ENCODE measurements at regions not wholly inside any gene's neighbourhood (a gene's known extent, or its start where the extent isn't known, plus 50 kb on each side); places are given as distances from the start of the nearest gene placed in this dataset.

DNA sequence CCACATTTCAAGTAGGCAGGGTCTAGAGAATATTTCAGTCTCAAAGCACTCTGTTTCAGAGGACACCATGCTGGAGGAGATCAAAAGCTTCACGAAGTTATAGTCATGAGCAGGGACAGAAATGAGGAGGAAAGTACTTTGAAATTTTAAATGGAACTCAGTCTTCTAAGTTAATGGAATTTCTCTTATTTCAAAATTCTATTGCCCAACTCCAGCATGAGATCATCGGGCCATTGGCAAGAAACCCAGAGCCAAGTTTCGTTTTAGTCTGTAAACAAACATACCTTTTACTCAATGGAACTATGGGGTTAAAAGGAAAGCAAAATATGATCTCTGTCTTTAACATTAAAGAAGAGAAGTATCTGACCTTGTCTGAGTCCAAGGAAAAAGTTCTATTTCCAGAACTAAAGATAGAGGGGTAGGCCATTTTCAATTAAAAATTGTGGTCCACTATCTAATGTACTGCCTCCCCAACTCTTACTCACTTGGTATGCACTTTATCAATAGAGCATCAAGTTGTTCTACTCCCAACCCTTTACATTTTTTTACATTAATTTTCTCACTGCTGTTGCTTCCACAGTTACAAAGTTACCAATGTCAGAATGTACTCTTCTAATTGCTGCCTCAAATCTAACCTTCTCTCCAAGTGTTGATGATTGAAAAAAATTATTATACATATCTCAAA is 235.3 kb upstream of the NRSN1 start:
- Histone ChIP-seq H3K27me3 (no peaks in the 10 kb centered on the region), H3K4me3 (no peak overlapping the region), H3K9me3 (no peaks in the 10 kb centered on the region), H3K27ac (no peak overlapping the region), H3K36me3 (no peaks in the 10 kb centered on the region), H3K4me1 (no peaks in the 10 kb centered on the region)
- DNase-seq (ENCODE audit: low spot score in 2 of 2) = peak in 1 of 2 donors; percentile 5
- 70 to 75% methylated on average over 3 of the region's 3 CpGs for WGBS, 2 donors
- TF ChIP-seq EP300 (IDR thresholded peaks at IDR 0.05) = no peak
- TF ChIP-seq POLR2A (IDR thresholded peaks at IDR 0.05) = no peak
- TF ChIP-seq CTCF (IDR thresholded peaks at IDR 0.05) = no peak

DNA sequence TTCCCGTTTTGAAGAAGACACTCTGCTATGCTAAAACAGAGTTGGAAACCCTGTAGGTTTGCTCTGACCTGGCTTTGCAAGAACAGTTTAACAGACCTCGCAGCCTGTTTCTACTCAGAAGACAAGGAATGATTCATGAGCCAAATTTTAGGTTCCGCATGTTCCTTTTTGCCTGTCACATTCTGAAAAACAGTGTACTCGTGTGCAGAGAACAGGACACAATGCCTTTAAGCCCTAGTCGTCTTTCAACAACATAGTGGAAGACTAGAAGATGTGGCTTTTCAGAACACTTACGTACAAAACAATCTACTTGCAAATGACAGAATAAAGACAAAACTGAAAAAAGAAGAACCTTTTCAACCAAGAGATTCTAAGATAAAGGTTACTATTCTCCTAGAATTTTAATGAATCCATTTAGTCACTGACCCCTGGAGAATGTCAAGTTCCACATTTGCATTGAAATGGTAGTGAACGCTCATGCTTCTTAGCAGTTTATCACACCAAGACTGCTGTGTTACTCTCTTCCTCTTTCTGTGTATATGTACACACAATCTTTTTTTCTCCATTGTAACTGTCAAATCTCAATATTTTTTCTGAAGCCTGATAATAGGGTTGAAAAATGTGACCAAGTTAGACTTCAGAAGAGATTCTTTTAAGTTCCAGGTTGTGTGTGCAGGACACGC is 220.7 kb upstream of the NRSN1 start:
- no peak for DNase-seq (ENCODE audit: low spot score in 2 of 2)
- TF ChIP-seq EP300 (IDR thresholded peaks at IDR 0.05) (no peak), POLR2A (IDR thresholded peaks at IDR 0.05) (no peak), CTCF (IDR thresholded peaks at IDR 0.05) (no peak)
- WGBS, 2 donors = 49 to 52% methylated on average over 8 of the region's 8 CpGs
- Histone ChIP-seq H3K27me3 (no peaks in the 10 kb centered on the region), H3K27ac (no peak overlapping the region), H3K4me1 (no peaks in the 10 kb centered on the region), H3K4me3 (no peak overlapping the region), H3K36me3 (no peaks in the 10 kb centered on the region), H3K9me3 (no peaks in the 10 kb centered on the region)

DNA sequence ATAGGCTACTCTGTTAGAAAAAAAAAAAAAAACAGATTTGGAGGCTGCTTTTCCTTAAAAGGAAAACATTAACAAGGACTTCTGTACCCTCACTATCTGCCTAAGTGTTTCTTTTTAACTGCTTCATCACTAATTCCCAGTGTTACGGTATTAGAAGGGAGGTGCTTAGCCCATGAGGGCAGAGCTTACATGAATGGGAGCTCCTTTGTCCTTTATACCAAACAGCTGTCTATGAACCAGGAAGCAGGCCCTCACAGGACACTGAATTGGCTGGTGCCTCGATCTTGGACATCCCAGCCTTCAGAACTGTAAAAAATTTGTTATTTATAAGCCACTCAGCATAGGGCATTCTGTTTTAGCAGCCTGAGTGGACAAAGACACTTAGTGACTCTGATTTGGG is 215.6 kb upstream of the NRSN1 start:
- WGBS, 2 donors = 33 to 40% methylated on average over 2 of the region's 2 CpGs
- Histone ChIP-seq H3K27ac (no peak overlapping the region), H3K4me3 (no peak overlapping the region), H3K36me3 (no peaks in the 10 kb centered on the region), H3K9me3 (no peaks in the 10 kb centered on the region), H3K4me1 (no peaks in the 10 kb centered on the region), H3K27me3 (no peaks in the 10 kb centered on the region)
- DNase-seq (ENCODE audit: low spot score in 2 of 2) = no peak
- no peak for TF ChIP-seq CTCF (IDR thresholded peaks at IDR 0.05)

DNA sequence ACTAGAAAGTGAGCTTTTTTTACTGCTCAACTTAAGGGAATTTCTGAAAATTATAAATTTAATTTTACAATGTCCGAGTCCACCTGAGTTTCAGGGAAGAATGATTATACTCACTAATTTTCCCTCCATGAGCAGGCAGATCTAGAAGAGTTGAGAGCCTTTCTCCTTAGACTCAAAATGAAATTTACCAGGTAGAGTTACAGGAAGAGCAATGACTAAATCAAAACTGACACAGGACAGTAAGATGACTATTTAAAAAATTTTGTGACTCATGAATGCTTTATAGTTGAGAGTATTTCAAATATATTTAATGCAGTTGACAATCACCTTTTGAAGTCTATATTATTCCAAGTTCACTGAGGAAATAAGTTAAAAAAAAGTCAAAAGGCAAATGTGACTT is 198.1 kb upstream of the NRSN1 start:
- Histone ChIP-seq H3K9me3 (no peaks in the 10 kb centered on the region), H3K27ac (no peak overlapping the region), H3K4me1 (no peaks in the 10 kb centered on the region), H3K4me3 (no peak overlapping the region), H3K36me3 (no peaks in the 10 kb centered on the region), H3K27me3 (no peaks in the 10 kb centered on the region)
- 91 to 93% methylated on average over 1 of the region's 1 CpG for WGBS, 2 donors
- no peak for TF ChIP-seq POLR2A (IDR thresholded peaks at IDR 0.05)
- TF ChIP-seq EP300 (IDR thresholded peaks at IDR 0.05) = no peak
- TF ChIP-seq CTCF (IDR thresholded peaks at IDR 0.05) = no peak
- no peak for DNase-seq (ENCODE audit: low spot score in 2 of 2)

DNA sequence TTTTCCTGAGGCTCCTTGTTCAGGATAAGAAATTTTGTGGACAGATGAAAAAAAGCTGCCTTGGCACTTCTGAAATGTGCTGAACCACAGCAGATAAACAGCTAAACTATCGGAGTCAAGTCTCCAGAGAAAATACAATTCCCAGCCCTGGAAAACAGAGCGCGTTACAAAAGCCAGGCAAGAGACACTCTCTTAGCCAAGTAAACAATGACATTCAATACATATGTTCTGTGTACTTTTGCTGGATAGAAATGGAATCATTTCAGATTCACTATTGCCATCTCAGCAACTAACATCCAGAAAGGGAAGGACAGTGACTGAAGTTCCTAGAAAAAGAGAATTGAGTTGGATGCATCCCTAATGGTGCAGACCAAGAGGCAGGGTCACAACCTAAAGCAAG is 196.8 kb upstream of the NRSN1 start:
- Histone ChIP-seq H3K36me3 (no peaks in the 10 kb centered on the region), H3K27ac (no peak overlapping the region), H3K4me1 (no peaks in the 10 kb centered on the region), H3K27me3 (no peaks in the 10 kb centered on the region), H3K9me3 (peaks cover 0 to 5% (median 2%) of the 10 kb centered on the region in 4 donors), H3K4me3 (no peak overlapping the region)
- no peak for DNase-seq (ENCODE audit: low spot score in 2 of 2)
- WGBS, 2 donors = 61 to 69% methylated on average over 3 of the region's 3 CpGs
- no peak for TF ChIP-seq CTCF (IDR thresholded peaks at IDR 0.05)
- TF ChIP-seq POLR2A (IDR thresholded peaks at IDR 0.05) = no peak
- TF ChIP-seq EP300 (IDR thresholded peaks at IDR 0.05) = no peak

Data from tibial nerve (tissue), 4 donors.